ENCODE measurements at regions not wholly inside any gene's neighbourhood (a gene's known extent, or its start where the extent isn't known, plus 50 kb on each side); places are given as distances from the start of the nearest gene placed in this dataset.

GRCh38 chr2:2822143-2822542 lies 491.1 kb upstream of the MYT1L start:
- Histone ChIP-seq H3K4me3 (no peak overlapping the region), H3K36me3 (no peaks in the 10 kb centered on the region), H3K27me3 (no peaks in the 10 kb centered on the region), H3K27ac (no peak overlapping the region), H3K9me3 (no peaks in the 10 kb centered on the region), H3K4me1 (no peaks in the 10 kb centered on the region)
- intact Hi-C loops (cut with DNase I), result no loop called here
- DNase-seq (no peak), ATAC-seq (no peak)
- no peak for TF ChIP-seq CTCF (IDR thresholded peaks at IDR 0.05)

DNA sequence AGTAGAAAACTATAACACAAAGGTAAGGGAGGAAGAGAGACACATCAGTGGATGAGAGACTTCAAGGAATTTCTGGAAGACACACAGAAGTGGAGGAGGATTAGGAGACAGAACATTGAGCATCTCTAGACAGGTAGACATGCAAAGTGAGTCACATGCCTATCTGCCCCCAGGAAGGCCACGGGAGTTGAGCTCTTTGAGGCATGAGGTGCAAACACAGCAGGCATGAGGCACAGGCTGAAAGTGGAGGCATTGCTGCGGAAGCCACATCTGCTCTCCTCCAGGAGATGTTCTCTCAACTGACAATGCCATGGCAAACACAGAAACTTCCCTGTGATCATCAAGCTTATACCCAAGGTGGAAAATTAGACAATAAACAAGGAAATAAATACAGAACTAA lies 481.6 kb upstream of the MYT1L start:
- Histone ChIP-seq H3K27ac (no peak overlapping the region), H3K27me3 (no peaks in the 10 kb centered on the region), H3K9me3 (peaks cover 14% of the 10 kb centered on the region), H3K4me1 (no peaks in the 10 kb centered on the region), H3K36me3 (no peaks in the 10 kb centered on the region), H3K4me3 (no peak overlapping the region)
- DNase-seq (no peak), ATAC-seq (no peak)
- no peak for TF ChIP-seq CTCF (IDR thresholded peaks at IDR 0.05)
- intact Hi-C loops (cut with DNase I), result no loop called here

DNA sequence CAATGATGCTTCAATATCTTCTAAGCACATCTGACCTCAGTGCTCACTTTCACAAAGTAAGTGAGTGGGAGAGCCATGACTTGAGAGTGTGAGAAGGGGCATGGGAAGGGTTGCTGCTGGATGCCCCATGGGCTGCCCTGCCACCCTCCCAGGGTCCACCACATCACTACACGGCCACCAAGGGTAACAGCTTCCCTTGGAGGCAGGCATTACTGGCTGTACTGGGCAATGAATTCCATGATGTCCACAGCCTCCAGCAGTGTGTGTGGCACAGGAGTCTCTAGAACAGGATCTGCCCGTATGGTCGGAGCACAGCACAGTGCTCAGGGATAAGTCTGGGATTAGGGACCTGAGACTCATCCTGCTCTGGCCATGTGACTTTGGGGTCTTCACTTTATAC lies 481.0 kb upstream of the MYT1L start:
- no peaks in the 10 kb centered on the region for H3K4me1 ChIP-seq
- no peak overlapping the region for H3K27ac ChIP-seq
- no peak for DNase-seq
- H3K4me3 ChIP-seq, result no peak overlapping the region
- H3K27me3 ChIP-seq, result no peaks in the 10 kb centered on the region
- H3K36me3 ChIP-seq, result no peaks in the 10 kb centered on the region
- no peak for ATAC-seq
- peaks cover 14% of the 10 kb centered on the region for H3K9me3 ChIP-seq
- intact Hi-C loops (cut with DNase I), result no loop called here
- TF ChIP-seq CTCF (IDR thresholded peaks at IDR 0.05), result no peak

DNA sequence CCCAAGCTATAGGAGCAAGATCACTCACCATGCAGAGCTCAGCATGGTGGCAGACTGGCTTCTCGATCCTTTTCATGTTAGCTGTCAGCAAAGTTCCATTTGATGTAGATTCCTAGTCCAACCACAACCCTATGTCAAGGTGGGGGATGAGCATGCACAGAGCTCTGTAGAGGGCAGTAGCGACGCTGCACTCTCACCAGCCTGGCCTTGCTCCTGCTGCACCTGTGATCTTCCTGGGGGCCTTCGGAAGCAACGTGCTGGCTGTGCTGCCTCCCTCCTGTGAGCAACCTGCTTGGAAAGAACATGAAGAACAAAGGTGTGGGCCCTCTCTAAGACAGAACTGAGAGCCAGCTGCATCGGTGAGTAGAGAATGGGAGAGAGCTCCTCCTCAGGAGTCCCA lies 479.4 kb upstream of the MYT1L start:
- H3K36me3 ChIP-seq, result no peaks in the 10 kb centered on the region
- ATAC-seq (no peak), DNase-seq (no peak)
- peaks cover 14% of the 10 kb centered on the region for H3K9me3 ChIP-seq
- no peak overlapping the region for H3K4me3 ChIP-seq
- H3K27me3 ChIP-seq, result no peaks in the 10 kb centered on the region
- TF ChIP-seq CTCF (IDR thresholded peaks at IDR 0.05), result no peak
- no peaks in the 10 kb centered on the region for H3K4me1 ChIP-seq
- H3K27ac ChIP-seq, result no peak overlapping the region
- intact Hi-C loops (cut with DNase I), result no loop called here

DNA sequence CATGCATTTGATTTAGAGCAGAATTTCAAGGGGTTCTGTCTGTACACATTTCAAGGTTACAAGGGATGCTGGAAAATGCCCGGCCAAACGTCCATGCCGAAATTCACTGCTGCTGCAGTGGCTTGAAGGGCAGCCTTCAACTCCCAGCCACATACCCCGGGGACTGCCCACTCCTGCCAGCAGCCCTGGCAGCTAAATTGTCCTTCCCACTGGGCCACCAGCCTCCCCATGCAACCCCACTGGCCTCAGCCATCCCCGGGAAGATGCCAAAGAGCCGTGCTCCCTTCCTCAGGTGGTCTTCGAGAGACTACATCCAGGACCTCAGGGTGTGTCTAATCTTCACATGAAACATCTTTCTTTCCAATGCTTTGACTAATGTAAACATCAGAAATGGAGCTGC lies 478.7 kb upstream of the MYT1L start:
- peaks cover 13% of the 10 kb centered on the region for H3K9me3 ChIP-seq
- no peaks in the 10 kb centered on the region for H3K4me1 ChIP-seq
- H3K27me3 ChIP-seq, result no peaks in the 10 kb centered on the region
- H3K36me3 ChIP-seq, result no peaks in the 10 kb centered on the region
- no peak for TF ChIP-seq CTCF (IDR thresholded peaks at IDR 0.05)
- no peak overlapping the region for H3K4me3 ChIP-seq
- intact Hi-C loops (cut with DNase I), result no loop called here
- H3K27ac ChIP-seq, result no peak overlapping the region
- no peak for DNase-seq
- no peak for ATAC-seq

DNA sequence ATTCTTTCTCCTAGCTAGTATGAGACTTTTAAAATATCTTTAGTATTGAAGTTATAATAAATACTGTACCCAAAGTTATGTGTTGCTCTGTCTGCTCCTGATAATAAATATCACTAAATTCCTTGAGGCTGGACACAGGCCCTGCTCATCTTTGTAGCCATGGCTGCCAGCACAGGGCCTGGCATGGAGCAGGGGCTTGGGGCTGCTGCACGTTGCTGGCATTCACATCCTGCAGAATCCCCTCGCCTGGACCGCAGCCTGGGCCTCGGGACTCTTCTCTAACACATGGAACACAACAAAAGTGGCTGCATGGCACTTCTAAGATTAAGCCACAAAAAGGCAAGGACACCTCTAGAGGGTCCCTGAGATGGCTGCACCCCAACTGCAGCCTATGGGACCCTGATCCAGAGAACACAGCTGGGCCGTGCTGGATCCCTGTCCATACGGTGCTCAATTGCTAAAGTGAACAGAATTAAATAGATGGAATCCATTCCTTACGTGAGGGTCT lies 477.5 kb upstream of the MYT1L start:
- DNase-seq (no peak), ATAC-seq (no peak)
- no peaks in the 10 kb centered on the region for H3K27me3 ChIP-seq
- no peaks in the 10 kb centered on the region for H3K36me3 ChIP-seq
- H3K4me1 ChIP-seq, result no peaks in the 10 kb centered on the region
- H3K9me3 ChIP-seq, result peaks cover 1% of the 10 kb centered on the region
- H3K4me3 ChIP-seq, result no peak overlapping the region
- TF ChIP-seq CTCF (IDR thresholded peaks at IDR 0.05), result no peak
- no peak overlapping the region for H3K27ac ChIP-seq
- intact Hi-C loops (cut with DNase I), result no loop called here

All from upper lobe of right lung (tissue), 1 donor.